Neural progenitor cell (in vitro differentiated cells): ENCODE measurements at regions not wholly inside any gene's neighbourhood (a gene's known extent, or its start where the extent isn't known, plus 50 kb on each side); places are given as distances from the start of the nearest gene placed in this dataset.

Experiments
- CTCF ChIP-seq: fragments of 200-600 bp; sonication (generic); IDR thresholded peaks from 2 replicates; pipeline ENCODE4 v1.5.1; 2017; ENCODE audit warnings: antibody characterized with exemption, mild to moderate bottlenecking
- EZH2 ChIP-seq: fragments of 200-600 bp; sonication (generic); IDR thresholded peaks from 2 replicates; pipeline ENCODE4 v1.6.1; 2017; ENCODE audit warnings: antibody characterized with exemption, mild to moderate bottlenecking, moderate library complexity

- TF ChIP-seq CTCF (no peak), EZH2 (no peak)
These were observed 146.0 kb upstream of the NMUR2 start for GRCh38 chr5:152551061-152551460.
